Stimulated activated CD8-positive, alpha-beta memory T cell treated with anti-CD3 and anti-CD28 coated beads, Interleukin-15, amount 100 ng/mL, for 4 hours (primary cell): ENCODE measurements at regions not wholly inside any gene's neighbourhood (a gene's known extent, or its start where the extent isn't known, plus 50 kb on each side); places are given as distances from the start of the nearest gene placed in this dataset.

Source experiments
- DNase-seq, 2 donors: peaks; one replicate each; pipeline ENCODE4 v3.0.0-alpha.2; 2020; ENCODE audit warnings: low read depth in 2 of 2

- no peak for DNase-seq
Measured at GRCh38 chr7:7051206-7051877, 131.0 kb upstream of the C1GALT1 start.

- no peak for DNase-seq
Measured at GRCh38 chr7:7054252-7054830, 128.0 kb upstream of the C1GALT1 start.

GRCh38 chr7:7060828-7061599 is 121.3 kb upstream of the C1GALT1 start:
- DNase-seq, result no peak

- DNase-seq, result no peak
Measured at GRCh38 chr7:7077945-7078344, 104.4 kb upstream of the C1GALT1 start.

- no peak for DNase-seq
Measured at GRCh38 chr7:7080802-7081201, 101.5 kb upstream of the C1GALT1 start.

GRCh38 chr7:7090460-7090859 is 91.9 kb upstream of the C1GALT1 start:
- no peak for DNase-seq

GRCh38 chr7:7098280-7098818 is 84.0 kb upstream of the C1GALT1 start:
- no peak for DNase-seq

- DNase-seq, result no peak
Measured at GRCh38 chr7:7099584-7100014, 82.7 kb upstream of the C1GALT1 start.

- DNase-seq, result no peak
Measured at GRCh38 chr7:7100432-7100849, 81.9 kb upstream of the C1GALT1 start.

GRCh38 chr7:7102906-7103305 is 79.4 kb upstream of the C1GALT1 start:
- no peak for DNase-seq

GRCh38 chr7:7103343-7104313 is 78.7 kb upstream of the C1GALT1 start:
- no peak for DNase-seq

GRCh38 chr7:7104314-7104698 is 78.0 kb upstream of the C1GALT1 start:
- no peak for DNase-seq

- no peak for DNase-seq
Measured at GRCh38 chr7:7104971-7105370, 77.4 kb upstream of the C1GALT1 start.

- DNase-seq, result no peak
Measured at GRCh38 chr7:7105800-7106582, 76.4 kb upstream of the C1GALT1 start.

- DNase-seq, result no peak
Measured at GRCh38 chr7:7108931-7109330, 73.4 kb upstream of the C1GALT1 start.

GRCh38 chr7:7109934-7110333 is 72.4 kb upstream of the C1GALT1 start:
- DNase-seq, result no peak

GRCh38 chr7:7110706-7111105 is 71.6 kb upstream of the C1GALT1 start:
- DNase-seq, result no peak

GRCh38 chr7:7112868-7113267 is 69.5 kb upstream of the C1GALT1 start:
- no peak for DNase-seq

- no peak for DNase-seq
Measured at GRCh38 chr7:7114575-7115291, 67.6 kb upstream of the C1GALT1 start.

GRCh38 chr7:7117935-7118586 is 64.3 kb upstream of the C1GALT1 start:
- DNase-seq, result no peak
